ENCODE measurements at regions not wholly inside any gene's neighbourhood (a gene's known extent, or its start where the extent isn't known, plus 50 kb on each side); places are given as distances from the start of the nearest gene placed in this dataset.

GRCh38 chr3:194906970-194907629 lies 221.4 kb downstream of the FAM43A start:
- H2AFZ ChIP-seq (replicated peaks; ENCODE audit: low read length, poor library complexity): no peak overlapping the region
- intact Hi-C loops (cut with micrococcal nuclease) (no loop called here), dilution Hi-C loops (cut with HindIII; ENCODE audit: low sequenced_read_pairs, unreplicated experiment) (no loop called here), in situ Hi-C loops (cut with MboI; ENCODE audit: low sequenced_read_pairs) (no loop called here)
- no peak overlapping the region for H2BK15ac ChIP-seq (ENCODE audit: low read depth, low read length)
- no TSS peak for BruUV-seq (replicated peaks)
- DNase-seq (no peak), ATAC-seq (ENCODE audit: low read depth) (no peak)
- H4K8ac ChIP-seq (ENCODE audit: low read depth in 2 of 2, low read length in 2 of 2): no peak overlapping the region
- H2AK9ac ChIP-seq (replicated peaks; ENCODE audit: low read depth, low read length, poor library complexity): no peak overlapping the region
- no peak overlapping the region for H4K5ac ChIP-seq (ENCODE audit: low read depth, low read length)
- no peak overlapping the region for H2BK20ac ChIP-seq (ENCODE audit: low read depth, low read length)
- ChIA-PET POLR2A (ENCODE audit: unreplicated experiment) (no interaction called here), CTCF (interaction anchor here (0.6 kb wide), 1 partner anchor 395 kb away, joined by 4 read pairs; no protein-coding TSS in a partner anchor)
- no peaks in the 10 kb centered on the region for H4K20me1 ChIP-seq (ENCODE audit: insufficient read depth, low read length)
- no peak overlapping the region for H3K14ac ChIP-seq (replicated peaks; ENCODE audit: low read depth, low read length)
- no peaks in the 10 kb centered on the region for H3K9me3 ChIP-seq (ENCODE audit: control insufficient read depth, insufficient read depth, low read length)
- H3K4ac ChIP-seq (ENCODE audit: low read depth, low read length): no peak overlapping the region
- no peak overlapping the region for H3K4me2 ChIP-seq (ENCODE audit: low read depth, low read length)
- peaks cover 2% of the 10 kb centered on the region; the same call in 1 of the 2 replicates for H3K4me1 ChIP-seq (ENCODE audit: control insufficient read depth, insufficient read depth, low read length)
- TF ChIP-seq CTCF (conservative IDR thresholded peaks at IDR 0.05; ENCODE audit: low read depth, low read length) (no peak), RFX5 (IDR thresholded peaks at IDR 0.05; ENCODE audit: low read depth, low read length) (no peak), USF2 (IDR thresholded peaks at IDR 0.05; ENCODE audit: low read depth, low read length) (no peak), ELK1 (IDR thresholded peaks at IDR 0.05; ENCODE audit: borderline replicate concordance, low read depth, low read length) (no peak), CEBPB (IDR thresholded peaks at IDR 0.05; ENCODE audit: low read depth, low read length) (no peak), MAZ (IDR thresholded peaks at IDR 0.05; ENCODE audit: borderline replicate concordance, low read depth, low read length) (no peak), FOS (IDR thresholded peaks at IDR 0.05; ENCODE audit: low read depth, low read length) (no peak), MXI1 (IDR thresholded peaks at IDR 0.05; ENCODE audit: borderline replicate concordance, low read depth, low read length) (no peak), SMC3 (IDR thresholded peaks at IDR 0.05; ENCODE audit: low read depth, low read length) (no peak), POLR2A (IDR thresholded peaks at IDR 0.05; ENCODE audit: low read depth, low read length) (no peak), RCOR1 (IDR thresholded peaks at IDR 0.05; ENCODE audit: insufficient replicate concordance, low read length) (no peak), BHLHE40 (IDR thresholded peaks at IDR 0.05; ENCODE audit: low read depth, low read length) (no peak)
- no peak overlapping the region for H3K23ac ChIP-seq (ENCODE audit: low read depth, low read length)
- H2AK5ac ChIP-seq (ENCODE audit: low read depth, low read length): no peak overlapping the region
- WGBS, 2 experiments (ENCODE audit: extremely low coverage in 2 of 2, insufficient read length in 1 of 2): 80% methylated on average over 1 of the region's 11 CpGs; no CpG with 5 or more reads in 1 of the 2 experiments
- H3K18ac ChIP-seq (ENCODE audit: low read depth, low read length): no peak overlapping the region
- H3K79me1 ChIP-seq (ENCODE audit: low read depth in 1 of 2, low read length in 2 of 2): no peaks in the 10 kb centered on the region
- no peaks in the 10 kb centered on the region for H3K36me3 ChIP-seq (ENCODE audit: control insufficient read depth, insufficient read depth, low read length)
- H3K27ac ChIP-seq (ENCODE audit: insufficient read depth, low read length): no peak overlapping the region
- H3K9ac ChIP-seq (ENCODE audit: low read depth, low read length): no peak overlapping the region
- no peak overlapping the region for H2BK5ac ChIP-seq (ENCODE audit: low read depth, low read length, poor library complexity, severe bottlenecking)
- H3K9me1 ChIP-seq (ENCODE audit: insufficient read depth, low read length): no peaks in the 10 kb centered on the region
- peaks cover 20% of the 10 kb centered on the region for H3K27me3 ChIP-seq (ENCODE audit: control insufficient read depth, insufficient read depth, low read length)
- H3K56ac ChIP-seq (ENCODE audit: extremely low read depth, insufficient read depth, low read length): no peak overlapping the region
- H3K4me3 ChIP-seq (ENCODE audit: insufficient read depth, low read depth, low read length): no peak overlapping the region
- no peak overlapping the region for H4K91ac ChIP-seq (ENCODE audit: insufficient read depth, low read depth, low read length)
- no peak overlapping the region for H2BK120ac ChIP-seq (ENCODE audit: low read depth, low read length)

All from IMR-90 (cell line).